ENCODE measurements at regions not wholly inside any gene's neighbourhood (a gene's known extent, or its start where the extent isn't known, plus 50 kb on each side); places are given as distances from the start of the nearest gene placed in this dataset.
"Not testable (repeated sequence)": the region's sequence is repeated elsewhere in the genome, so short reads cannot be mapped to it uniquely, and the experiment has no call there.

DNA sequence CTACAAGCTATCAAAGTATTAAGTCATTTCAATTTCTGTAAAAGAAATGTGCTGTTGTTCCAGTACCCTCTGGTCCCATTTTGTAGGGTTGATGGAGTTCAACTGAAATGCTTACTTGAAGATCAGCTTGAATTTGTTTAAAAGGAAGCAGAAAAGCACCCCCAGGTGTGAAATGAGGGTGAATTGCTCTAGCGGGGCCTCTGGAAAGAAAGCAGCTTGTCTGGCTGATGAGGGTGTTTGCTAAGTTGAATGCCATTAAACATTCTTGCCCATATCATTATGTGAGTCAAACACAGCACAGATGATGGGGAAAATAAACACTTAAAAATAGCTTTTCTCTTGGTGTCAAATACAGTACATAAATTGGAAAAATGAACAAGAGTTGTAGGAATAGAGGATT, 280.3 kb downstream of the RAB38 start:
- H3K4me3 Mint-ChIP-seq: no peak overlapping the region
- DNase-seq (ENCODE audit: low spot score in 2 of 2, unreplicated experiment in 2 of 2): no peak
- TF ChIP-seq, protein P1, sequence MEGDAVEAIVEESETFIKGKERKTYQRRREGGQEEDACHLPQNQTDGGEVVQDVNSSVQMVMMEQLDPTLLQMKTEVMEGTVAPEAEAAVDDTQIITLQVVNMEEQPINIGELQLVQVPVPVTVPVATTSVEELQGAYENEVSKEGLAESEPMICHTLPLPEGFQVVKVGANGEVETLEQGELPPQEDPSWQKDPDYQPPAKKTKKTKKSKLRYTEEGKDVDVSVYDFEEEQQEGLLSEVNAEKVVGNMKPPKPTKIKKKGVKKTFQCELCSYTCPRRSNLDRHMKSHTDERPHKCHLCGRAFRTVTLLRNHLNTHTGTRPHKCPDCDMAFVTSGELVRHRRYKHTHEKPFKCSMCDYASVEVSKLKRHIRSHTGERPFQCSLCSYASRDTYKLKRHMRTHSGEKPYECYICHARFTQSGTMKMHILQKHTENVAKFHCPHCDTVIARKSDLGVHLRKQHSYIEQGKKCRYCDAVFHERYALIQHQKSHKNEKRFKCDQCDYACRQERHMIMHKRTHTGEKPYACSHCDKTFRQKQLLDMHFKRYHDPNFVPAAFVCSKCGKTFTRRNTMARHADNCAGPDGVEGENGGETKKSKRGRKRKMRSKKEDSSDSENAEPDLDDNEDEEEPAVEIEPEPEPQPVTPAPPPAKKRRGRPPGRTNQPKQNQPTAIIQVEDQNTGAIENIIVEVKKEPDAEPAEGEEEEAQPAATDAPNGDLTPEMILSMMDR (IDR thresholded peaks at IDR 0.05; ENCODE audit: unreplicated experiment): no peak
- no peaks in the 10 kb centered on the region for H3K9me3 Mint-ChIP-seq
- H3K4me1 Mint-ChIP-seq: peaks cover 4% of the 10 kb centered on the region
- H3K36me3 Mint-ChIP-seq: no peaks in the 10 kb centered on the region
- peaks cover 26% of the 10 kb centered on the region for H3K27me3 Mint-ChIP-seq (ENCODE audit: low read depth)
- no peak overlapping the region for H3K27ac Mint-ChIP-seq

DNA sequence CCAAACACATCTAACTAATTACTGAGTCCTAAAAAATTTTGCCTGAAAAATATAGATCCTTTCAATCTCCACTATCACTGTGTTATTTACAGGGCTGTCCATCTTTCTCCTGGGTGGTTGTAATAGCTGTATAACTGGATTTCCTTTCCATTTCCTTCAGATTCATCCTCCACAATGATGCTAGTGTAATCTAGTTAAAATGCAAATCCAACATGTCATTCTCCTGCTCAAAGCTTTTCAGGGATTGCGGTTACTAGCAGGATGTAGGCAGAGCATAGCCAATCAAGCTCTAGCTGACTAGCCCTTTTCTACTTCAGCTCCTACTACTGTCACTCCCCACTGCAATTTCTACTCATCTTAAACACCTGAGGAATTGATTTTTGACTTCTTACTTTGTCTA, 283.0 kb downstream of the RAB38 start:
- peaks cover 7% of the 10 kb centered on the region for H3K4me1 Mint-ChIP-seq
- H3K9me3 Mint-ChIP-seq: no peaks in the 10 kb centered on the region

DNA sequence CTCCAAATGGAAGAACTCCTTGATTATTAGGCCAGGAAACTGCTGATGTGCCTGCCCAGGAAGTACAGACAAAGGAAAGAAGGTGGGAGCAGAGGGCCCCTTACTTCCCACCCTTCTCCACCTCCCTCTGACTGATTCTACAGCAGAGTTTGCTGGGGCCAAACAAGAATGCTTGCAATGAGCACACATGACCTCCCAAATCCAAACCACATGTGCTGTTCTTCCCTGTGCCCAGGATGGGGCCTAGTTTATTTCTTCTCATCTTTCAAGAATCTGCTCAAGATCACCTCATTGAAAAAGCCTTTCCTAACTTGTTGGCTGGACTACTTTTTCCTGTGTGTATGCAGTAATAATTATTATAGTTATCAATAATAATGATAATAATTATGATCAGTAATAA, 286.1 kb downstream of the RAB38 start:
- no peaks in the 10 kb centered on the region for H3K36me3 Mint-ChIP-seq
- DNase-seq (ENCODE audit: low spot score in 2 of 2, unreplicated experiment in 2 of 2): no peak
- no peak overlapping the region for H3K4me3 Mint-ChIP-seq
- no peak overlapping the region for H3K27ac Mint-ChIP-seq
- TF ChIP-seq, protein P1 (IDR thresholded peaks at IDR 0.05; ENCODE audit: unreplicated experiment): no peak
- H3K4me1 Mint-ChIP-seq: peaks cover 5% of the 10 kb centered on the region
- no peaks in the 10 kb centered on the region for H3K27me3 Mint-ChIP-seq (ENCODE audit: low read depth)
- no peaks in the 10 kb centered on the region for H3K9me3 Mint-ChIP-seq

More for the DNA sequence above, 283.0 kb downstream of the RAB38 start:
- Mint-ChIP-seq H3K36me3 (no peaks in the 10 kb centered on the region), H3K27me3 (ENCODE audit: low read depth) (peaks cover 14% of the 10 kb centered on the region), H3K4me3 (no peak overlapping the region), H3K27ac (no peak overlapping the region)
- TF ChIP-seq, protein P1 (IDR thresholded peaks at IDR 0.05; ENCODE audit: unreplicated experiment): no peak
- DNase-seq (ENCODE audit: low spot score in 2 of 2, unreplicated experiment in 2 of 2): no peak

DNA sequence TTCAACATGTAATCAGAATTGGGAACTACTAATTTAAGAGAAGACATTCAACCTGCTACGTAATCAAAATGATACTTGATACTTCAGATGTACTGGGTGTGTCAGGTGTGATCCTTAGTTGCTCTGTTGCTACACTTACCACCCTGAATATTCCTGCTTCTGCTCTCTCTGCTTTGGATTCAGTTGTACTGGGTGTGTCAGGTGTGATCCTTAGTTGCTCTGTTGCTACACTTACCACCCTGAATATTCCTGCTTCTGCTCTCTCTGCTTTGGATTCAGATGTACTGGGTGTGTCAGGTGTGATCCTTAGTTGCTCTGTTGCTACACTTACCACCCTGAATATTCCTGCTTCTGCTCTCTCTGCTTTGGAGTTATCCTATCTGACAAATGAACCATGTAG, 290.2 kb downstream of the RAB38 start:
- H3K4me1 Mint-ChIP-seq; H3K36me3 Mint-ChIP-seq; H3K27ac Mint-ChIP-seq; DNase-seq (ENCODE audit: low spot score in 2 of 2, unreplicated experiment in 2 of 2); H3K27me3 Mint-ChIP-seq (ENCODE audit: low read depth); H3K4me3 Mint-ChIP-seq; H3K9me3 Mint-ChIP-seq: not testable (repeated sequence)

DNA sequence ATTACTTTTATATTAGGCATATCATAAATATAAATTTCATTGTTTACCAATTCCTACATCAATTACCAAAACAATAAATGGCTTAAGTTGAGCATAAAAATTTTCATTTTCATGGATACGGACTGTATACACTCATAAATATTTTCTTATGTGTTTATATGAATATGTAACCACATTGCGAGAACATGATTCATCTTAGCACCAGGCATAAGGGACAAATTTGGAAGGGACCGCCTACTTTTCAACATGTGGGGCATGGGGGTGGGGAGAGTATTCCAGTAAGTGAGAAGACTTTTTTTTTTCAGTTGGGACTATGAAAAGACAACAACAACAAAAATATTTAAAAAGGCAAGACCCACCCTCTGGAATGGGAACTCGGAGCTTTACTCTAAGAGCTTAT, 296.1 kb downstream of the RAB38 start:
- DNase-seq (ENCODE audit: low spot score in 2 of 2, unreplicated experiment in 2 of 2): no peak
- Mint-ChIP-seq H3K36me3 (no peaks in the 10 kb centered on the region), H3K27ac (no peak overlapping the region), H3K9me3 (no peaks in the 10 kb centered on the region), H3K4me1 (peaks cover 8% of the 10 kb centered on the region), H3K4me3 (no peak overlapping the region), H3K27me3 (ENCODE audit: low read depth) (no peaks in the 10 kb centered on the region)
- TF ChIP-seq, protein P1 (IDR thresholded peaks at IDR 0.05; ENCODE audit: unreplicated experiment): no peak

DNA sequence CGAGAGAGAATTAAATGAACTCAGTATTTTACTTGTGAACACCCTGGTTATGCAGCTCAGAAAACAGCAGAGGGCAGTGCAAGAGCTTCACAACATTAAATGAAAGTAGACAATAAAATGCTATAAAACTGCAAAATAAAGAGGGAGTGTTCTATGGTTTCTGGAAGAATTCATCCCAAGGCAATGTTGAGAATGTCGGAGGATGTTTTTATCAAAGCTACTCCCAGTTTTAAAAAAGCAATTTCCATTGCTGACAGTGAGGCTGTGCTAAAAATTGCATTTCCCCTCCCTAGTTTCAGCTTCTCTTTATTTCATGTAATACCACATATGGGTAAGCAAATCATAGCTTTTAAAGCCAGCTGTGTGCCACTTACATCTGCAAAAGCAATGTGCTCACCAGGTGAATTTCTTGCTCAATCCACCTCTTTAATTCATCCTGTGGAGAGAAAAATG, 296.8 kb downstream of the RAB38 start:
- Mint-ChIP-seq H3K36me3 (no peaks in the 10 kb centered on the region), H3K27me3 (ENCODE audit: low read depth) (no peaks in the 10 kb centered on the region), H3K9me3 (no peaks in the 10 kb centered on the region), H3K4me1 (peaks cover 8% of the 10 kb centered on the region), H3K4me3 (no peak overlapping the region), H3K27ac (no peak overlapping the region)
- DNase-seq (ENCODE audit: low spot score in 2 of 2, unreplicated experiment in 2 of 2): no peak
- TF ChIP-seq, protein P1 (IDR thresholded peaks at IDR 0.05; ENCODE audit: unreplicated experiment): peak; percentile 35

Measured in mesothelial cell of epicardium (in vitro differentiated cells).